SK-N-SH treated with all-trans-retinoic acid at 6 μM for 48 hours (cell line): ENCODE measurements at regions not wholly inside any gene's neighbourhood (a gene's known extent, or its start where the extent isn't known, plus 50 kb on each side); places are given as distances from the start of the nearest gene placed in this dataset.

Source experiments
- RARB ChIP-seq: fragments of 250-450 bp; sonication (Bioruptor Pico); IDR thresholded peaks from 2 replicates; pipeline ENCODE4 v1.8.0; 2021; ENCODE audit warnings: mild to moderate bottlenecking, moderate library complexity
- ZFP30 ChIP-seq: fragments of 450-650 bp; formaldehyde crosslinking; IDR thresholded peaks from 2 replicates; pipeline ENCODE4 v1.5.0; 2022; ENCODE audit warnings: mild to moderate bottlenecking, moderate library complexity
- ZNF8 ChIP-seq: fragments of 450-650 bp; formaldehyde crosslinking; IDR thresholded peaks from 2 replicates; pipeline ENCODE4 v1.5.0; 2020; ENCODE audit warnings: mild to moderate bottlenecking, moderate library complexity
- TF ChIP-seq, protein P1 (sequence below): fragments of 250-450 bp; sonication (Bioruptor Pico); IDR thresholded peaks from 2 replicates; pipeline ENCODE4 v1.8.0; 2020; ENCODE audit warnings: mild to moderate bottlenecking, moderate library complexity, borderline replicate concordance

DNA sequence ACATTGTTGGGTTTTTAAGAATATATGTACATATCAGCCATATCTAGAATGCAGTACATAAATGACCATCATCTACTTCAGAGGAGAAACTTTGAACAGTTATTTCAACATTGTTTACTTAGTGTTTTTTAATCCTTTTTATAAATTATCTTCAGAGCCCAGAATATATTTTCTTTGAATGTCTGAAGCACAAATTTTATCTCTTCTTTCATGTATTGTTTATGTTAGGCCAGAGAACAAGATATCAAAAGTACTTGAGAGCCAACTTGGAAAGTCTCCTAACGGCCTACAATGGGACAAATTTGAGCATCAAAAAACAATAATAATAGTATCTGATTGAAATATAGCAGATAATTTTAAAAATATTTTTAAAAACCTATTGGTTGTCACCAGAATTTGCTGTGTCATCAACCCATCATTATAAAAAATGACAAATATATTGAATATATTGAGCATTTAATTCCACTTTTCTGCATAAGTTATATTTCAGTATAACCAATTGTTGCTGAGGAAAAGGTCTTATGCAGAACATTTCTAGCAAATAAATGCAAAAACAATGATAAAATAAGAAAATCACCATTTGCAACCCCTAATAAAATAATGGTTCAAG is 67.5 kb upstream of the CCNG1 start:
- no peak for TF ChIP-seq ZFP30 (CRISPR knock-in tag)
- TF ChIP-seq, protein P1, sequence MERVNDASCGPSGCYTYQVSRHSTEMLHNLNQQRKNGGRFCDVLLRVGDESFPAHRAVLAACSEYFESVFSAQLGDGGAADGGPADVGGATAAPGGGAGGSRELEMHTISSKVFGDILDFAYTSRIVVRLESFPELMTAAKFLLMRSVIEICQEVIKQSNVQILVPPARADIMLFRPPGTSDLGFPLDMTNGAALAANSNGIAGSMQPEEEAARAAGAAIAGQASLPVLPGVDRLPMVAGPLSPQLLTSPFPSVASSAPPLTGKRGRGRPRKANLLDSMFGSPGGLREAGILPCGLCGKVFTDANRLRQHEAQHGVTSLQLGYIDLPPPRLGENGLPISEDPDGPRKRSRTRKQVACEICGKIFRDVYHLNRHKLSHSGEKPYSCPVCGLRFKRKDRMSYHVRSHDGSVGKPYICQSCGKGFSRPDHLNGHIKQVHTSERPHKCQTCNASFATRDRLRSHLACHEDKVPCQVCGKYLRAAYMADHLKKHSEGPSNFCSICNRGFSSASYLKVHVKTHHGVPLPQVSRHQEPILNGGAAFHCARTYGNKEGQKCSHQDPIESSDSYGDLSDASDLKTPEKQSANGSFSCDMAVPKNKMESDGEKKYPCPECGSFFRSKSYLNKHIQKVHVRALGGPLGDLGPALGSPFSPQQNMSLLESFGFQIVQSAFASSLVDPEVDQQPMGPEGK (CRISPR knock-in tag) = no peak
- no peak for TF ChIP-seq RARB (CRISPR knock-in tag)
- TF ChIP-seq ZNF8 (CRISPR knock-in tag) = no peak
